ENCODE measurements at regions not wholly inside any gene's neighbourhood (a gene's known extent, or its start where the extent isn't known, plus 50 kb on each side); places are given as distances from the start of the nearest gene placed in this dataset.
"Not testable (repeated sequence)": the region's sequence is repeated elsewhere in the genome, so short reads cannot be mapped to it uniquely, and the experiment has no call there.

- no peak overlapping the region for H3K4me3 ChIP-seq (ENCODE audit: low read depth in 1 of 2, low read length in 1 of 2)
- TF ChIP-seq CTCF (IDR thresholded peaks at IDR 0.05): no peak
- H3K36me3 ChIP-seq: no peaks in the 10 kb centered on the region
- H3K27ac ChIP-seq: no peak overlapping the region
- no peaks in the 10 kb centered on the region for H3K9me3 ChIP-seq
- peaks cover 10% of the 10 kb centered on the region for H3K27me3 ChIP-seq
- no peaks in the 10 kb centered on the region for H3K4me1 ChIP-seq (ENCODE audit: control insufficient read depth in 1 of 2, insufficient read depth in 1 of 2, low read depth in 1 of 2, low read length in 1 of 2)
Measured at GRCh38 chr11:13215149-13215548, 62.4 kb upstream of the BMAL1 start.

GRCh38 chr11:13216019-13216710 is 61.4 kb upstream of the BMAL1 start:
- Histone ChIP-seq H3K4me3 (ENCODE audit: low read depth in 1 of 2, low read length in 1 of 2) (no peak overlapping the region), H3K9me3 (no peaks in the 10 kb centered on the region), H3K4me1 (ENCODE audit: control insufficient read depth in 1 of 2, insufficient read depth in 1 of 2, low read depth in 1 of 2, low read length in 1 of 2) (no peaks in the 10 kb centered on the region), H3K27me3 (peaks cover 10% of the 10 kb centered on the region), H3K36me3 (no peaks in the 10 kb centered on the region), H3K27ac (no peak overlapping the region)
- no peak for TF ChIP-seq CTCF (IDR thresholded peaks at IDR 0.05)

- H3K27ac ChIP-seq: no peak overlapping the region
- H3K27me3 ChIP-seq: peaks cover 10% of the 10 kb centered on the region
- no peak overlapping the region for H3K4me3 ChIP-seq (ENCODE audit: low read depth in 1 of 2, low read length in 1 of 2)
- H3K9me3 ChIP-seq: no peaks in the 10 kb centered on the region
- no peaks in the 10 kb centered on the region for H3K36me3 ChIP-seq
- H3K4me1 ChIP-seq (ENCODE audit: control insufficient read depth in 1 of 2, insufficient read depth in 1 of 2, low read depth in 1 of 2, low read length in 1 of 2): no peaks in the 10 kb centered on the region
- no peak for TF ChIP-seq CTCF (IDR thresholded peaks at IDR 0.05)
Measured at GRCh38 chr11:13216711-13217075, 60.9 kb upstream of the BMAL1 start.

- not testable (repeated sequence) for H3K4me1 ChIP-seq (ENCODE audit: control insufficient read depth in 1 of 2, insufficient read depth in 1 of 2, low read depth in 1 of 2, low read length in 1 of 2); H3K27me3 ChIP-seq; H3K9me3 ChIP-seq; H3K27ac ChIP-seq; H3K4me3 ChIP-seq (ENCODE audit: low read depth in 1 of 2, low read length in 1 of 2); H3K36me3 ChIP-seq
Measured at GRCh38 chr11:13218685-13219084, 58.9 kb upstream of the BMAL1 start.

- no peak overlapping the region for H3K27ac ChIP-seq
Measured at GRCh38 chr11:13220148-13220547, 57.4 kb upstream of the BMAL1 start.

GRCh38 chr11:13221722-13222121 is 55.9 kb upstream of the BMAL1 start:
- H3K4me3 ChIP-seq (ENCODE audit: low read depth in 1 of 2, low read length in 1 of 2): no peak overlapping the region
- no peak for TF ChIP-seq CTCF (IDR thresholded peaks at IDR 0.05)
- H3K9me3 ChIP-seq: no peaks in the 10 kb centered on the region
- no peak overlapping the region for H3K27ac ChIP-seq
- no peaks in the 10 kb centered on the region for H3K36me3 ChIP-seq
- H3K4me1 ChIP-seq (ENCODE audit: control insufficient read depth in 1 of 2, insufficient read depth in 1 of 2, low read depth in 1 of 2, low read length in 1 of 2): no peaks in the 10 kb centered on the region
- peaks cover 9% of the 10 kb centered on the region for H3K27me3 ChIP-seq

More at GRCh38 chr11:13220148-13220547, 57.4 kb upstream of the BMAL1 start:
- Histone ChIP-seq H3K9me3 (no peaks in the 10 kb centered on the region), H3K4me3 (ENCODE audit: low read depth in 1 of 2, low read length in 1 of 2) (no peak overlapping the region), H3K4me1 (ENCODE audit: control insufficient read depth in 1 of 2, insufficient read depth in 1 of 2, low read depth in 1 of 2, low read length in 1 of 2) (no peaks in the 10 kb centered on the region), H3K36me3 (no peaks in the 10 kb centered on the region), H3K27me3 (peaks cover 10% of the 10 kb centered on the region)
- TF ChIP-seq CTCF (IDR thresholded peaks at IDR 0.05): no peak

Data from neutrophil (primary cell).